HG03039 (cell line): ENCODE measurements at regions not wholly inside any gene's neighbourhood (a gene's known extent, or its start where the extent isn't known, plus 50 kb on each side); places are given as distances from the start of the nearest gene placed in this dataset.

Source experiments
- ATAC-seq: cut with Tn5 transposase; IDR thresholded peaks from one replicate; pipeline ENCODE4 v1.9.1; 2021; ENCODE audit warnings: mild to moderate bottlenecking, moderate library complexity; ENCODE audit not compliant: unreplicated experiment

GRCh38 chr1:244191581-244191980, 140.5 kb downstream of the ZBTB18 start:
- ATAC-seq = no peak

- ATAC-seq = no peak
These were observed 141.2 kb downstream of the ZBTB18 start for GRCh38 chr1:244192325-244192724.

- no peak for ATAC-seq
These were observed 145.6 kb downstream of the ZBTB18 start for GRCh38 chr1:244196571-244197285.

GRCh38 chr1:244197851-244198375, 146.8 kb downstream of the ZBTB18 start:
- ATAC-seq = no peak

- no peak for ATAC-seq
These were observed 148.8 kb downstream of the ZBTB18 start for GRCh38 chr1:244199902-244200301.

GRCh38 chr1:244200596-244200995, 149.5 kb downstream of the ZBTB18 start:
- no peak for ATAC-seq

GRCh38 chr1:244201750-244202149, 150.7 kb downstream of the ZBTB18 start:
- no peak for ATAC-seq

- ATAC-seq = no peak
These were observed 152.9 kb downstream of the ZBTB18 start for GRCh38 chr1:244204004-244204403.

GRCh38 chr1:244205171-244205570, 154.1 kb downstream of the ZBTB18 start:
- ATAC-seq = no peak

GRCh38 chr1:244205906-244206305, 154.8 kb downstream of the ZBTB18 start:
- no peak for ATAC-seq

GRCh38 chr1:244207042-244207934, 156.2 kb downstream of the ZBTB18 start:
- no peak for ATAC-seq

- ATAC-seq = no peak
These were observed 156.8 kb downstream of the ZBTB18 start for GRCh38 chr1:244207935-244208244.

GRCh38 chr1:244209955-244210354, 158.9 kb downstream of the ZBTB18 start:
- no peak for ATAC-seq

GRCh38 chr1:244210884-244211558, 159.9 kb downstream of the ZBTB18 start:
- no peak for ATAC-seq

GRCh38 chr1:244211559-244211944, 160.5 kb downstream of the ZBTB18 start:
- ATAC-seq = no peak

GRCh38 chr1:244212219-244212618, 161.1 kb downstream of the ZBTB18 start:
- no peak for ATAC-seq

GRCh38 chr1:244212797-244213475, 161.9 kb downstream of the ZBTB18 start:
- ATAC-seq = no peak

- no peak for ATAC-seq
These were observed 163.2 kb downstream of the ZBTB18 start for GRCh38 chr1:244214009-244214967.

GRCh38 chr1:244216836-244217235, 165.8 kb downstream of the ZBTB18 start:
- ATAC-seq = no peak

- no peak for ATAC-seq
These were observed 166.6 kb downstream of the ZBTB18 start for GRCh38 chr1:244217711-244218110.
